Vagina (tissue), 2 donors: ENCODE measurements at regions not wholly inside any gene's neighbourhood (a gene's known extent, or its start where the extent isn't known, plus 50 kb on each side); places are given as distances from the start of the nearest gene placed in this dataset.

ENCODE experiments used
- DNase-seq, 2 donors: peaks; one replicate each; pipeline ENCODE4 v3.0.0-alpha.2; 2017; ENCODE audit errors: extremely low spot score in 2 of 2
- H3K27ac ChIP-seq: fragments of 200-600 bp; sonication (generic); one replicate; pipeline ENCODE4 v1.5.1; 2019
- H3K27me3 ChIP-seq: fragments of 200-600 bp; sonication (generic); one replicate; pipeline ENCODE4 v1.5.1; 2019
- H3K36me3 ChIP-seq, 2 donors: fragments of 200-600 bp; sonication (generic); one replicate each; pipeline ENCODE4 v1.5.1; 2017 to 2019
- H3K4me1 ChIP-seq: fragments of 200-600 bp; sonication (generic); one replicate; pipeline ENCODE4 v1.5.1; 2019
- H3K4me3 ChIP-seq, 2 donors: fragments of 200-600 bp; sonication (generic); 1 replicate in 1 of 2; 2 replicates in 1 of 2; pipeline ENCODE4 v1.5.1; 2016 to 2019
- H3K9me3 ChIP-seq: fragments of 200-600 bp; sonication (generic); one replicate; pipeline ENCODE4 v1.5.1; 2019
- CTCF ChIP-seq, 3 experiments: fragments of 450-650 bp in 2 of 3; fragments of 200-600 bp in 1 of 3; sonication (generic) in 1 of 3; IDR thresholded peaks; one replicate each; pipeline ENCODE4 v1.5.1; 2017 to 2019; ENCODE audit warnings: antibody characterized with exemption in 3 of 3, mild to moderate bottlenecking in 2 of 3, moderate library complexity in 2 of 3
- POLR2A ChIP-seq, 2 donors: fragments of 450-650 bp; IDR thresholded peaks; one replicate each; pipeline ENCODE4 v1.6.1; 2017; ENCODE audit warnings: antibody characterized with exemption in 2 of 2, mild to moderate bottlenecking in 2 of 2, moderate library complexity in 2 of 2
- POLR2AphosphoS5 ChIP-seq, 2 donors: sonication (generic); formaldehyde crosslinking; IDR thresholded peaks; one replicate each; pipeline ENCODE4 v1.9.0; 2017; ENCODE audit warnings: antibody characterized with exemption in 2 of 2, mild to moderate bottlenecking in 2 of 2, low read depth in 1 of 2; ENCODE audit not compliant: insufficient read depth in 1 of 2
- intact Hi-C: fragments of 100-400 bp; cut with DNase I; formaldehyde crosslinking; loops from one replicate; pipeline ENCODE4 v1.15.1; 2023

- Histone ChIP-seq H3K9me3 (no peaks in the 10 kb centered on the region), H3K27ac (no peak overlapping the region), H3K4me3 (no peak overlapping the region), H3K27me3 (no peaks in the 10 kb centered on the region), H3K4me1 (no peaks in the 10 kb centered on the region), H3K36me3 (no peaks in the 10 kb centered on the region)
- DNase-seq: no peak
- TF ChIP-seq POLR2AphosphoS5 (IDR thresholded peaks at IDR 0.05; ENCODE audit: insufficient read depth in 1 of 2, low read depth in 1 of 2) (no peak), POLR2A (IDR thresholded peaks at IDR 0.05) (no peak), CTCF (IDR thresholded peaks at IDR 0.05) (no peak)
- intact Hi-C loops: no loop called here
Observed at GRCh38 chr6:82076916-82077315, 170.6 kb downstream of the IBTK start.

GRCh38 chr6:82074556-82074955 lies 173.0 kb downstream of the IBTK start:
- intact Hi-C loops: no loop called here
- Histone ChIP-seq H3K9me3 (no peaks in the 10 kb centered on the region), H3K36me3 (no peaks in the 10 kb centered on the region), H3K4me1 (no peaks in the 10 kb centered on the region), H3K4me3 (no peak overlapping the region), H3K27me3 (no peaks in the 10 kb centered on the region), H3K27ac (no peak overlapping the region)
- DNase-seq: no peak
- TF ChIP-seq POLR2AphosphoS5 (IDR thresholded peaks at IDR 0.05; ENCODE audit: insufficient read depth in 1 of 2, low read depth in 1 of 2) (no peak), CTCF (IDR thresholded peaks at IDR 0.05) (no peak), POLR2A (IDR thresholded peaks at IDR 0.05) (no peak)

GRCh38 chr6:82073484-82073883 lies 174.1 kb downstream of the IBTK start:
- intact Hi-C loops: no loop called here
- H3K9me3 ChIP-seq: no peaks in the 10 kb centered on the region
- no peak overlapping the region for H3K4me3 ChIP-seq
- H3K36me3 ChIP-seq: no peaks in the 10 kb centered on the region
- DNase-seq: no peak
- no peaks in the 10 kb centered on the region for H3K4me1 ChIP-seq
- no peaks in the 10 kb centered on the region for H3K27me3 ChIP-seq
- no peak overlapping the region for H3K27ac ChIP-seq
- TF ChIP-seq POLR2AphosphoS5 (IDR thresholded peaks at IDR 0.05; ENCODE audit: insufficient read depth in 1 of 2, low read depth in 1 of 2) (no peak), POLR2A (IDR thresholded peaks at IDR 0.05) (no peak), CTCF (IDR thresholded peaks at IDR 0.05) (no peak)

GRCh38 chr6:82072751-82073150 lies 174.8 kb downstream of the IBTK start:
- no peaks in the 10 kb centered on the region for H3K9me3 ChIP-seq
- no peak for DNase-seq
- TF ChIP-seq CTCF (IDR thresholded peaks at IDR 0.05): no peak
- TF ChIP-seq POLR2A (IDR thresholded peaks at IDR 0.05): no peak
- TF ChIP-seq POLR2AphosphoS5 (IDR thresholded peaks at IDR 0.05; ENCODE audit: insufficient read depth in 1 of 2, low read depth in 1 of 2): no peak
- H3K4me3 ChIP-seq: no peak overlapping the region
- intact Hi-C loops: no loop called here
- no peaks in the 10 kb centered on the region for H3K4me1 ChIP-seq
- H3K36me3 ChIP-seq: no peaks in the 10 kb centered on the region
- no peak overlapping the region for H3K27ac ChIP-seq
- no peaks in the 10 kb centered on the region for H3K27me3 ChIP-seq

GRCh38 chr6:82072121-82072521 lies 175.4 kb downstream of the IBTK start:
- TF ChIP-seq POLR2AphosphoS5 (IDR thresholded peaks at IDR 0.05; ENCODE audit: insufficient read depth in 1 of 2, low read depth in 1 of 2): no peak
- no peak for TF ChIP-seq CTCF (IDR thresholded peaks at IDR 0.05)
- no peak for TF ChIP-seq POLR2A (IDR thresholded peaks at IDR 0.05)
- DNase-seq: no peak
- H3K27ac ChIP-seq: no peak overlapping the region
- H3K36me3 ChIP-seq: no peaks in the 10 kb centered on the region
- H3K4me1 ChIP-seq: no peaks in the 10 kb centered on the region
- H3K27me3 ChIP-seq: no peaks in the 10 kb centered on the region
- intact Hi-C loops: no loop called here
- no peaks in the 10 kb centered on the region for H3K9me3 ChIP-seq
- no peak overlapping the region for H3K4me3 ChIP-seq
